Natural killer cell (primary cell): ENCODE measurements at regions not wholly inside any gene's neighbourhood (a gene's known extent, or its start where the extent isn't known, plus 50 kb on each side); places are given as distances from the start of the nearest gene placed in this dataset.
"Not testable (repeated sequence)": the region's sequence is repeated elsewhere in the genome, so short reads cannot be mapped to it uniquely, and the experiment has no call there.

Experiments used
- ATAC-seq, 3 donors: fragments of 150-1000 bp in 2 of 3; fragments of 200-7000 bp in 1 of 3; cut with Tn5 transposase; 1 replicate in 1 of 3; 2 replicates in 2 of 3; pipeline ENCODE4 v1.10.0; 2021; ENCODE audit warnings: mild to moderate bottlenecking in 2 of 3, moderate library complexity in 2 of 3
- DNase-seq, 2 donors: peaks; one replicate each; pipeline versions ENCODE4 v3.0.0 to v3.0.0-alpha.2; 2013 to 2021; ENCODE audit warnings: mixed read lengths in 1 of 2
- H3K27ac ChIP-seq: one replicate; pipeline ENCODE4 v1.5.1; 2013; ENCODE audit warnings: mild to moderate bottlenecking, low read length
- H3K27me3 ChIP-seq: one replicate; pipeline ENCODE4 v1.6.1; 2013; ENCODE audit warnings: low read length; ENCODE audit not compliant: control insufficient read depth, insufficient read depth
- H3K36me3 ChIP-seq: one replicate; pipeline ENCODE4 v1.6.1; 2013; ENCODE audit warnings: low read length; ENCODE audit not compliant: control insufficient read depth, insufficient read depth
- H3K4me1 ChIP-seq: one replicate; pipeline ENCODE4 v1.6.1; 2013; ENCODE audit warnings: low read length; ENCODE audit not compliant: control insufficient read depth, insufficient read depth
- H3K4me3 ChIP-seq: one replicate; pipeline ENCODE4 v1.5.1; 2013; ENCODE audit warnings: low read length
- H3K9me3 ChIP-seq: one replicate; pipeline ENCODE4 v1.6.1; 2013; ENCODE audit warnings: low read length; ENCODE audit not compliant: control insufficient read depth, insufficient read depth
- H3K27ac Mint-ChIP-seq, 2 donors: one replicate each; pipeline ENCODE4 v1.8.0; 2022; ENCODE audit warnings: mild to moderate bottlenecking in 2 of 2, mixed read lengths in 2 of 2, moderate library complexity in 1 of 2
- H3K27me3 Mint-ChIP-seq, 2 donors: one replicate each; pipeline ENCODE4 v1.8.0; 2022; ENCODE audit warnings: low read depth in 2 of 2, mixed read lengths in 2 of 2
- H3K36me3 Mint-ChIP-seq: one replicate; pipeline ENCODE4 v1.8.0; 2022; ENCODE audit warnings: mixed read lengths
- H3K4me1 Mint-ChIP-seq, 2 donors: one replicate each; pipeline ENCODE4 v1.8.0; 2022; ENCODE audit warnings: mixed read lengths in 2 of 2
- H3K4me3 Mint-ChIP-seq: one replicate; pipeline ENCODE4 v1.8.0; 2022; ENCODE audit warnings: mild to moderate bottlenecking, moderate library complexity, mixed read lengths
- H3K9me3 Mint-ChIP-seq, 2 donors: one replicate each; pipeline ENCODE4 v1.8.0; 2022; ENCODE audit warnings: mixed read lengths in 2 of 2
- WGBS: methylation state at CpG from one replicate; pipeline ENCODE4 v1.1.7; 2013; ENCODE audit warnings: missing lambda C conversion rate; ENCODE audit not compliant: insufficient coverage; 5-methylcytosine and 5-hydroxymethylcytosine counted together
- intact Hi-C: fragments of 100-400 bp; cut with micrococcal nuclease; formaldehyde crosslinking; loops from one replicate; pipeline ENCODE4 v1.14.2; 2022
- TF ChIP-seq, protein P1 (sequence below): fragments of 200-600 bp; IDR thresholded peaks from one replicate; pipeline ENCODE4 v1.8.0; 2022; ENCODE audit warnings: antibody characterized with exemption

DNA sequence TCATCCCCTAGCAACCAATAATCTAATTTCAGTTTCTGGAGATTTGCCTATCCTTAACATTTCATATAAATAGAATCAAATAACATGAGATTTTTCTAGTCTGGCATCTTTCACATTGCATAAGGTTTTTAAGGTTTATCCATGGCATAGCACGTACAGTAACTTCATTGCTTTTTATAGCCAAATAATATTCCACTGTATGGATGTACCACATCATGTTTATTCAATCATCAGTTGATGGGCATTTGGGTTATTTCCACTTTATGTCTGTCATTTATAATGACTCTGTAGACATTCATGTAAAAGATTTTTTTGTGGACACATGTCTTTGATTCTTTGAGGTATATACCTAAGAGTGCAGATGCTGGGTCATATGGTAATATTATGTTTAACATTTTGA, 1052.6 kb downstream of the DNAJB9 start:
- H3K4me3 Mint-ChIP-seq: no peak overlapping the region
- WGBS: no CpG with 5 or more reads among the region's 1 CpG
- intact Hi-C loops: no loop called here
- TF ChIP-seq, protein P1, sequence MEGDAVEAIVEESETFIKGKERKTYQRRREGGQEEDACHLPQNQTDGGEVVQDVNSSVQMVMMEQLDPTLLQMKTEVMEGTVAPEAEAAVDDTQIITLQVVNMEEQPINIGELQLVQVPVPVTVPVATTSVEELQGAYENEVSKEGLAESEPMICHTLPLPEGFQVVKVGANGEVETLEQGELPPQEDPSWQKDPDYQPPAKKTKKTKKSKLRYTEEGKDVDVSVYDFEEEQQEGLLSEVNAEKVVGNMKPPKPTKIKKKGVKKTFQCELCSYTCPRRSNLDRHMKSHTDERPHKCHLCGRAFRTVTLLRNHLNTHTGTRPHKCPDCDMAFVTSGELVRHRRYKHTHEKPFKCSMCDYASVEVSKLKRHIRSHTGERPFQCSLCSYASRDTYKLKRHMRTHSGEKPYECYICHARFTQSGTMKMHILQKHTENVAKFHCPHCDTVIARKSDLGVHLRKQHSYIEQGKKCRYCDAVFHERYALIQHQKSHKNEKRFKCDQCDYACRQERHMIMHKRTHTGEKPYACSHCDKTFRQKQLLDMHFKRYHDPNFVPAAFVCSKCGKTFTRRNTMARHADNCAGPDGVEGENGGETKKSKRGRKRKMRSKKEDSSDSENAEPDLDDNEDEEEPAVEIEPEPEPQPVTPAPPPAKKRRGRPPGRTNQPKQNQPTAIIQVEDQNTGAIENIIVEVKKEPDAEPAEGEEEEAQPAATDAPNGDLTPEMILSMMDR: no peak
- Histone ChIP-seq H3K4me3 (no peak overlapping the region), H3K27me3 (no peaks in the 10 kb centered on the region), H3K9me3 (peaks cover 7% of the 10 kb centered on the region), H3K27ac (no peak overlapping the region), H3K36me3 (no peaks in the 10 kb centered on the region), H3K4me1 (no peaks in the 10 kb centered on the region)
- H3K36me3 Mint-ChIP-seq: peaks cover 7% of the 10 kb centered on the region
- ATAC-seq (no peak), DNase-seq (no peak)
- H3K27ac Mint-ChIP-seq: no peak overlapping the region
- H3K27me3 Mint-ChIP-seq: no peaks in the 10 kb centered on the region
- peaks cover 17 to 30% of the 10 kb centered on the region in 2 donors for H3K9me3 Mint-ChIP-seq
- H3K4me1 Mint-ChIP-seq: no peaks in the 10 kb centered on the region

DNA sequence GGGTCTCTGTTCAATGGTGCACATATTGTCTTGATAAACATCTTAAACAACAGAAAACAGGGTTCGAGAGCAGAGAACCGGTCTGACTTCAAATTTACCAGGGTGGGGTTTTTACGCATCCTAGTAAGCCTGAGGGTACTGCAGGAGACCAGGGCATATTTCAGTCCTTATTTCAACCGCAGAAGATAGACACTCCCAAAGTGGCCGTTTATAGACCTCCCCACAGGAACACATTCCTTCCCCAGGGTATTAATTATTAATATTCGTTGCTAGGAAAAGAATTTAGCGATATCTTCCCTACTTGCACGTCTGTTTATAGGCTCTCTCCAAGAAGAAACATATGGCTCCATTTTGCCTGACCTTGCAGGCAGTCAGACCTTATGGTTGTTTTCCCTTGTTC, 1063.2 kb downstream of the DNAJB9 start:
- DNase-seq, H3K36me3 ChIP-seq, H3K4me3 ChIP-seq, H3K27ac ChIP-seq, H3K27me3 ChIP-seq, H3K4me3 Mint-ChIP-seq, H3K27ac Mint-ChIP-seq, H3K9me3 ChIP-seq, H3K4me1 ChIP-seq, H3K4me1 Mint-ChIP-seq, H3K27me3 Mint-ChIP-seq, ATAC-seq, intact Hi-C loops: not testable (repeated sequence)
- Mint-ChIP-seq H3K9me3 (peaks cover 17 to 29% of the 10 kb centered on the region in 2 donors), H3K36me3 (peaks cover 15% of the 10 kb centered on the region)
- 91% methylated on average over 8 of the region's 8 CpGs for WGBS

DNA sequence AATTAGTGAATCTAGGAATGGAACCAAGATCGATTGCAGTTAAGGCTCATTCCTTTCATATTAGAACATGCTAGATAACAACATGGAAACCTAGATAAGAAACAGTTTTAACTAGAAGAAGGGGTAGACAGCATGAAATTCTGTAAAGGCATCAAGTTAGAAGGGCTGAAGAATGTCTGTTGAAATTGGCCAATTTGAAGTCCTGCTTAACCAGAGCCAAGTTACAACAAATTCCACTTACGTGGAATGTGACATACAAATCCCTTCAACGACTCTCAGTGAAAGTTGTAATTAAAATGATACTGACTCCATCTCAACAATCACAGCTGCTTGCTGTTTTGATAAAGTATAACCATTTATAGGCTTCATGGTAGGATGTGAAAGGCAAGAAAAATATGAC, 1065.7 kb downstream of the DNAJB9 start:
- Histone ChIP-seq H3K36me3 (no peaks in the 10 kb centered on the region), H3K9me3 (no peaks in the 10 kb centered on the region), H3K4me3 (no peak overlapping the region), H3K27ac (no peak overlapping the region), H3K4me1 (no peaks in the 10 kb centered on the region), H3K27me3 (no peaks in the 10 kb centered on the region)
- WGBS: 100% methylated on average over 1 of the region's 3 CpGs
- DNase-seq: no peak
- TF ChIP-seq, protein P1: no peak
- ATAC-seq: no peak
- intact Hi-C loops: no loop called here
- H3K27ac Mint-ChIP-seq: no peak overlapping the region
- H3K27me3 Mint-ChIP-seq: no peaks in the 10 kb centered on the region
- no peak overlapping the region for H3K4me3 Mint-ChIP-seq
- peaks cover 19 to 21% of the 10 kb centered on the region in 2 donors for H3K9me3 Mint-ChIP-seq
- peaks cover 8% of the 10 kb centered on the region for H3K36me3 Mint-ChIP-seq
- no peaks in the 10 kb centered on the region for H3K4me1 Mint-ChIP-seq

DNA sequence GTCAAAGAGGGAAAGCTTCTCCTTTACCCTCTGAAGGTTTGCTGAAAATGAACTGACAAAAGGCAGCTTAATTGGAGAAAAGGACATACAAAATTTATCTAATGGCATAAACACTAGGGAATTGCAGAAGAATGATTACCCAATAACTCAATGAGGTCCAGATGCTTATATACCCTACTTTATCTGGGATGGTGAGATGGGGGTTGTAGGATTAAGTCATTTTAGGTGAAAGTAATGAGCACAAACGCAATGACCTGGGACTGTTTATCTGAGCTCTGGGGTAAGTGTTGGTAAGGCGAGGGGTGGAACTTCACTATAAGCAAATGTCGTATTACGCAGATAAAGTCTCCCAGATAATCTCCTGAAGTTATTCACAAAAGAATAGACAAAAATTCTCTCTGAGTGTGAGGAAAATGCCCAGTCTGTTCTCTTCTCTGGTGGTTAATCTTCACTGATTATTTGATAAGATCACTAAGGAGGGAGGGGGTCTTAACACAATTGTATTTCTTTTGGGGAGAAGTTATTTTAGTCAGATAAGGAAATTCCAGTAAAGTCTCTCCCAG, 1067.8 kb downstream of the DNAJB9 start:
- intact Hi-C loops: no loop called here
- H3K36me3 ChIP-seq: no peaks in the 10 kb centered on the region
- DNase-seq (no peak), ATAC-seq (no peak)
- Mint-ChIP-seq H3K4me1 (no peaks in the 10 kb centered on the region), H3K4me3 (no peak overlapping the region), H3K9me3 (peaks cover 14 to 19% of the 10 kb centered on the region in 2 donors), H3K27me3 (no peaks in the 10 kb centered on the region), H3K27ac (no peak overlapping the region), H3K36me3 (peaks cover 2% of the 10 kb centered on the region)
- no peak overlapping the region for H3K4me3 ChIP-seq
- TF ChIP-seq, protein P1: no peak
- H3K27me3 ChIP-seq: no peaks in the 10 kb centered on the region
- H3K9me3 ChIP-seq: no peaks in the 10 kb centered on the region
- H3K4me1 ChIP-seq: no peaks in the 10 kb centered on the region
- H3K27ac ChIP-seq: no peak overlapping the region
- 86% methylated on average over 1 of the region's 4 CpGs for WGBS
